Testis (tissue), 2 donors: ENCODE measurements at regions not wholly inside any gene's neighbourhood (a gene's known extent, or its start where the extent isn't known, plus 50 kb on each side); places are given as distances from the start of the nearest gene placed in this dataset.

ENCODE experiments used
- CTCF ChIP-seq, 3 experiments: fragments of 450-650 bp in 2 of 3; fragments of 200-600 bp in 1 of 3; sonication (generic) in 1 of 3; IDR thresholded peaks; one replicate each; pipeline ENCODE4 v1.5.1; 2016 to 2019; ENCODE audit warnings: antibody characterized with exemption in 3 of 3, mild to moderate bottlenecking in 2 of 3, moderate library complexity in 1 of 3
- POLR2A ChIP-seq: fragments of 450-650 bp; IDR thresholded peaks from one replicate; pipeline ENCODE4 v1.6.1; 2017; ENCODE audit warnings: antibody characterized with exemption, mild to moderate bottlenecking, moderate library complexity

- no peak for TF ChIP-seq POLR2A
- TF ChIP-seq CTCF (IDR thresholded peaks at IDR 0.05) = no peak
Observed at GRCh38 chr4:14952352-14952751, 49.9 kb upstream of the CPEB2 start.
